Stimulated activated naive CD8-positive, alpha-beta T cell treated with anti-CD3 and anti-CD28 coated beads, Interleukin-15, amount 100 ng/mL, for 72 hours (primary cell): ENCODE measurements at regions not wholly inside any gene's neighbourhood (a gene's known extent, or its start where the extent isn't known, plus 50 kb on each side); places are given as distances from the start of the nearest gene placed in this dataset.

Source experiments
- ATAC-seq: fragments of 150-1000 bp; cut with Tn5 transposase; 2 replicates; pipeline ENCODE4 v1.10.0; 2021; ENCODE audit warnings: mild to moderate bottlenecking, moderate library complexity
- DNase-seq, 2 donors: peaks; one replicate each; pipeline ENCODE4 v3.0.0; 2021 to 2022
- H3K27ac Mint-ChIP-seq, 2 donors: one replicate each; pipeline ENCODE4 v1.8.0; 2022; ENCODE audit warnings: mild to moderate bottlenecking in 2 of 2, mixed read lengths in 2 of 2, moderate library complexity in 2 of 2
- H3K27me3 Mint-ChIP-seq: one replicate; pipeline ENCODE4 v1.8.0; 2022; ENCODE audit warnings: mixed read lengths
- H3K4me1 Mint-ChIP-seq: one replicate; pipeline ENCODE4 v1.8.0; 2022; ENCODE audit warnings: mild to moderate bottlenecking, mixed read lengths
- H3K4me3 Mint-ChIP-seq, 2 donors: one replicate each; pipeline ENCODE4 v1.8.0; 2022; ENCODE audit warnings: mild to moderate bottlenecking in 2 of 2, mixed read lengths in 2 of 2, moderate library complexity in 1 of 2
- H3K9me3 Mint-ChIP-seq, 2 donors: one replicate each; pipeline ENCODE4 v1.8.0; 2022; ENCODE audit warnings: mixed read lengths in 2 of 2

DNA sequence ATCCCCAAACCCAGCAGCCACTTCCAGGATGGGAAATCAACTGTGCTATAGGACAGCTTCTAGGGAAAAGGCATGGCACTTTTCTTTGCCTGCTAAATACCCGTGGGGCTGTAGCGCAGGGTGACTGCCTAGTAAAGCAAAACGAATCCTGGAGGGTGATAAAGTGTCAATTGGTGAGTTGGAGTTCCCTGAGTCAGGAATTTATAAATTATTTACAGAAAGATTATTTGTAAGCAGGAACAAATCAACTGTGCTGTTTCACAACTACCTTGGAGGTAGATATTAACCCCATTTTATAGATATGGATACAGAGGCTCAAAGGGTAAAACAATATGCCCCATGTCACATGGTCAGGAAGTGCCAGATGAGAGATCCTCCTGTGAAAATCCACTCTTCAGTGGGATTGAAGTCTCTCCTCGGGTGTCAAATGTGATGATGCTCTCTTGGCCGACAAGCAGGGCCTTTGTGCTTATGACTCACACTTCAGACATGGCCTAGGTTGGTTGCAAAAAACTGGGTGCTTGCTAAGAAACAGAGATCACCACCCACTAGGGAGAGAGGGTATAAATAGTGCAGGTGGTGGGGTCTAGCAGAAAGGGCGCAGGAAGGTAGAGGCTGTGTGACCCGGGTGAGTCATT, 383.2 kb upstream of the ZMIZ1 start:
- H3K4me1 Mint-ChIP-seq = no peaks in the 10 kb centered on the region
- no peak overlapping the region for H3K4me3 Mint-ChIP-seq
- no peaks in the 10 kb centered on the region for H3K27me3 Mint-ChIP-seq

GRCh38 chr10:78686444-78687060, 382.2 kb upstream of the ZMIZ1 start:
- Mint-ChIP-seq H3K4me3 (no peak overlapping the region), H3K27ac (peak overlapping the region in 1 of 2 donors; percentile 9), H3K4me1 (no peaks in the 10 kb centered on the region), H3K27me3 (no peaks in the 10 kb centered on the region), H3K9me3 (peaks cover 0 to 10% of the 10 kb centered on the region in 2 donors)
- DNase-seq (no peak), ATAC-seq (no peak)

More for the DNA sequence above, 383.2 kb upstream of the ZMIZ1 start:
- H3K27ac Mint-ChIP-seq = no peak overlapping the region
- no peak for ATAC-seq
- H3K9me3 Mint-ChIP-seq = peaks cover 0 to 17% of the 10 kb centered on the region in 2 donors
- no peak for DNase-seq

DNA sequence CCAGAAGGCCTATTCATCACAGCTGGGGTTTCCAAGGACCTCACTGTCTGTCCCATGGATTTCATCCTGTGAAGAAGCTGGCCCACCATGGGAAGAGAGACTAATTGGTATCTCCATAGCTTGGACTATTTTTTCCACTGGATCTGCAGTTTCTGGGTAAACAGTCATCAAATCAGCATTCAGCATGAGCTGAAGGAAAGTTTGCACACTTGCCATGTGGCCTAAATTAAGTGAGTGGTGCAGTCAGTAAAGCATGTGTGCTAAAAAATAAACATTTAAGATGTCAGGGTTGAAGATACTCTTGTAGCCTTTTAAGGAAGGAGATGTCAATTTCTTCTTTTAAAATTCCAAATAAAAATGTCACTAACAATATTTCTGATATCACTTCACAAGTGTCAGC, 381.1 kb upstream of the ZMIZ1 start:
- H3K27ac Mint-ChIP-seq = no peak overlapping the region
- no peaks in the 10 kb centered on the region for H3K4me1 Mint-ChIP-seq
- no peaks in the 10 kb centered on the region for H3K27me3 Mint-ChIP-seq
- H3K9me3 Mint-ChIP-seq = peaks cover 0 to 3% of the 10 kb centered on the region in 2 donors
- no peak overlapping the region for H3K4me3 Mint-ChIP-seq
- ATAC-seq (no peak), DNase-seq (no peak)

- no peaks in the 10 kb centered on the region for H3K27me3 Mint-ChIP-seq
- no peaks in the 10 kb centered on the region for H3K9me3 Mint-ChIP-seq
- H3K4me3 Mint-ChIP-seq = no peak overlapping the region
- no peaks in the 10 kb centered on the region for H3K4me1 Mint-ChIP-seq
- H3K27ac Mint-ChIP-seq = no peak overlapping the region
- DNase-seq = no peak
- no peak for ATAC-seq
Measured at GRCh38 chr10:78688230-78688900, 380.4 kb upstream of the ZMIZ1 start.

DNA sequence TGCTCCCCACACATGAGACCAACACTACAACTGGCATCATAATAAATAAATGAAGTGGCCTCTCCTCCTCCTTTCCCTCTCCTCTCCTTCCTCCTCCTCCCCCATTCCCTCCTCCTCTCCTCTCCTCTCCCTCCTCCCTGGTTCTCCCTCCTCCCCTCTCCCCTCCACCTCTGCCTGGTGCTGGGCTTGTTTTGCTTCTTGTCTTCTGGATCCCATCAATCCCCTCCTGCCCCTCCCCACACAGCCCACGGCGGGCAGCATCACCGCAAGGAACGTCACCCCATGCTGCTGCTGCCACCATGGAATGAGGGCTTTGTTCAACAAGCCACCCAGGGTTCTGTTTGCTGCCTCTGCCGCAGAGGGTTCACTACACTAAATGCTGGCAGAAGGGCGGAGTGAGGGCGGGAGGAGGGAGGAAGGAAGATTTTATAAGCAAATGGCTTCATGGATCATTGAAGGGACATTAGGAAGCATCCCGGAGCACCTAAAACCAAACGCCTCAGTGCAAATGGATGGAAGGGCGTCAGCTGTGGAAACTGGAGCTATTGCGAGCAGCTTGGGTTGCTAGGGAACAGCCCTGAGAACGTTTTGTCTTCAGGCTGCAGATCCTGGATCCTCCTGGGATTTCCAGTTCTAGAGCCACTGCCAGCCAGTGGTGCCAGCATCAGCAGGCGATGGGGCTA, 379.7 kb upstream of the ZMIZ1 start:
- Mint-ChIP-seq H3K27ac (no peak overlapping the region), H3K4me1 (no peaks in the 10 kb centered on the region), H3K9me3 (no peaks in the 10 kb centered on the region), H3K27me3 (no peaks in the 10 kb centered on the region), H3K4me3 (no peak overlapping the region)
- ATAC-seq = no peak
- DNase-seq = no peak

- no peaks in the 10 kb centered on the region for H3K9me3 Mint-ChIP-seq
- H3K27ac Mint-ChIP-seq = no peak overlapping the region
- H3K27me3 Mint-ChIP-seq = no peaks in the 10 kb centered on the region
- no peak overlapping the region for H3K4me3 Mint-ChIP-seq
- H3K4me1 Mint-ChIP-seq = no peaks in the 10 kb centered on the region
- ATAC-seq = no peak
- no peak for DNase-seq
Measured at GRCh38 chr10:78689584-78689935, 379.2 kb upstream of the ZMIZ1 start.

GRCh38 chr10:78690354-78691111, 378.2 kb upstream of the ZMIZ1 start:
- no peaks in the 10 kb centered on the region for H3K27me3 Mint-ChIP-seq
- DNase-seq = no peak
- ATAC-seq = no peak
- H3K27ac Mint-ChIP-seq = no peak overlapping the region
- H3K4me1 Mint-ChIP-seq = no peaks in the 10 kb centered on the region
- H3K4me3 Mint-ChIP-seq = no peak overlapping the region
- H3K9me3 Mint-ChIP-seq = no peaks in the 10 kb centered on the region

- no peaks in the 10 kb centered on the region for H3K27me3 Mint-ChIP-seq
- no peaks in the 10 kb centered on the region for H3K4me1 Mint-ChIP-seq
- H3K27ac Mint-ChIP-seq = peak overlapping the region in 1 of 2 donors; percentile 82
- no peak for ATAC-seq
- no peak overlapping the region for H3K4me3 Mint-ChIP-seq
- H3K9me3 Mint-ChIP-seq = no peaks in the 10 kb centered on the region
- DNase-seq = no peak
Measured at GRCh38 chr10:78691301-78692030, 377.3 kb upstream of the ZMIZ1 start.

GRCh38 chr10:78692071-78692470, 376.7 kb upstream of the ZMIZ1 start:
- H3K27me3 Mint-ChIP-seq = no peaks in the 10 kb centered on the region
- H3K9me3 Mint-ChIP-seq = no peaks in the 10 kb centered on the region
- no peak overlapping the region for H3K4me3 Mint-ChIP-seq
- no peak overlapping the region for H3K27ac Mint-ChIP-seq
- ATAC-seq (no peak), DNase-seq (no peak)
- H3K4me1 Mint-ChIP-seq = no peaks in the 10 kb centered on the region

- DNase-seq (no peak), ATAC-seq (no peak)
- no peak overlapping the region for H3K4me3 Mint-ChIP-seq
- no peaks in the 10 kb centered on the region for H3K9me3 Mint-ChIP-seq
- H3K27me3 Mint-ChIP-seq = no peaks in the 10 kb centered on the region
- H3K4me1 Mint-ChIP-seq = no peaks in the 10 kb centered on the region
- no peak overlapping the region for H3K27ac Mint-ChIP-seq
Measured at GRCh38 chr10:78695846-78696245, 372.9 kb upstream of the ZMIZ1 start.

GRCh38 chr10:78696791-78697395, 371.9 kb upstream of the ZMIZ1 start:
- Mint-ChIP-seq H3K27me3 (no peaks in the 10 kb centered on the region), H3K4me3 (no peak overlapping the region), H3K27ac (no peak overlapping the region), H3K9me3 (no peaks in the 10 kb centered on the region), H3K4me1 (no peaks in the 10 kb centered on the region)
- DNase-seq (no peak), ATAC-seq (no peak)

GRCh38 chr10:78699971-78700370, 368.8 kb upstream of the ZMIZ1 start:
- peak overlapping the region; percentile 44 to 68 for H3K27ac Mint-ChIP-seq
- ATAC-seq (no peak), DNase-seq (no peak)
- peaks cover 6% of the 10 kb centered on the region for H3K27me3 Mint-ChIP-seq
- H3K9me3 Mint-ChIP-seq = no peaks in the 10 kb centered on the region
- no peaks in the 10 kb centered on the region for H3K4me1 Mint-ChIP-seq
- H3K4me3 Mint-ChIP-seq = no peak overlapping the region

- H3K4me3 Mint-ChIP-seq = no peak overlapping the region
- ATAC-seq = no peak
- no peaks in the 10 kb centered on the region for H3K4me1 Mint-ChIP-seq
- peaks cover 6% of the 10 kb centered on the region for H3K27me3 Mint-ChIP-seq
- no peak for DNase-seq
- peak overlapping the region in 1 of 2 donors; percentile 68 for H3K27ac Mint-ChIP-seq
- H3K9me3 Mint-ChIP-seq = no peaks in the 10 kb centered on the region
Measured at GRCh38 chr10:78700413-78700812, 368.4 kb upstream of the ZMIZ1 start.

- Mint-ChIP-seq H3K4me3 (no peak overlapping the region), H3K27ac (peak overlapping the region in 1 of 2 donors; percentile 7), H3K9me3 (no peaks in the 10 kb centered on the region), H3K27me3 (peaks cover 6% of the 10 kb centered on the region), H3K4me1 (no peaks in the 10 kb centered on the region)
- no peak for ATAC-seq
- DNase-seq = no peak
Measured at GRCh38 chr10:78700816-78701520, 367.8 kb upstream of the ZMIZ1 start.
